Activated CD4-positive, alpha-beta T cell treated with anti-CD3 and anti-CD28 coated beads, Interleukin-2, amount 50 U/mL, for 24 hours (primary cell): ENCODE measurements at regions not wholly inside any gene's neighbourhood (a gene's known extent, or its start where the extent isn't known, plus 50 kb on each side); places are given as distances from the start of the nearest gene placed in this dataset.
"Not testable (repeated sequence)": the region's sequence is repeated elsewhere in the genome, so short reads cannot be mapped to it uniquely, and the experiment has no call there.

Source experiments
- DNase-seq, 2 donors: peaks; one replicate each; pipeline ENCODE4 v3.0.0-alpha.2; 2020; ENCODE audit warnings: low read depth in 1 of 2, low spot score in 1 of 2

DNA sequence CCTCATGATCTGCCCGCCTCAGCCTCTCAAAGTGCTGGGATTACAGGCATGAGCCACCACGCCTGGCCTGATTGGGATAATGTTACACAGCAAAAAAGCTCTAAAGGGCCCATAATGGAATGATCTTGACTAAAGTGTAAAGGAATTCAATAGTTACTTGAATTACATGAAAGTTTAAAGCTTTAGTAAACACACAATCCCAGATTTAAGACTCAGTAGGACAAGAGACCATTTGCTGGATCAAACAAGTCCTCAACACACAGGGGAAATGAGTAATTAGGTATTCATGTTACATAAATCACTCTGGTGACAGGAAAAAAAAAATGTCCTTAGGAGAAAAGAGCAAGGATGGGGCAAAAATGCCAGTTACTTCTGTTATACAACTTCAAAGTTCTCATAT, 762.9 kb upstream of the AMELY start:
- DNase-seq: no peak

DNA sequence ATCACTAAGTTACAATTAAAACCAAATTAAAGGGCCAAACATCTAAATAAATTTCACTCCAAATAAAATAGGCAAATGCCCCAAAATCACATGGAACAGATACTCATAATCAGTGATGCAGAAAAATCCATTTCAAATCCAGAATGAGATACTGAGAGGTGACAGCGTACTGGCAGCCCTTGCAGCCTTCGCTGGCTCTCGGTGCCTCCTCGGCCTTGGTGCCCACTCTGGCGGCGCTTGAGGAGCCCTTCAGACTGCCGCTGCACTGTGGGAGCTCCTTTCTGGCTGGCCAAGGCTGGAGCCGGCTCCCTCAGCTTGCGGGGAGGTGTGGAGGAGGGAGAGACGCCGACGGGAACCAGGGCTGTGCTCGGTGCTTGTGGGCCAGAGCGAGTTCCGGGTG, 761.2 kb upstream of the AMELY start:
- DNase-seq: no peak

DNA sequence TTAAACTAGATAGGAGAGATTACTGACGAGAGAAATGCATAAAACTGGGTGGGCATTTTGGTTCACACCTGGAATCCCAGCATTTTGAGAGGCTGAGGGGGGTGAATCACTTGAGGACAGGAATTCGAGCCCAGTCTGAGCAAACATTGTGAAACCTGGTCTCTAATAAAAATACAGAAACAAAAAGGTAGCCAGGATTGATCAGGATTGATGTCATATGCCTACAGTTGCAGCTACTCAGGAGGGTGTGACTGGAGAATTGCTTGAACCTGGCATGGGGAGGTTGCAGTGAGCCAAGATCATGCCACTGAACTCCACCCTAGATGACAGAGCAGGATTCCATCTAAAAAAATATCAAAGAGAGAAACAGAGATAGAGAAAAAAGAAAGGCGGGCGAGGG, 751.7 kb upstream of the AMELY start:
- DNase-seq: no peak

DNA sequence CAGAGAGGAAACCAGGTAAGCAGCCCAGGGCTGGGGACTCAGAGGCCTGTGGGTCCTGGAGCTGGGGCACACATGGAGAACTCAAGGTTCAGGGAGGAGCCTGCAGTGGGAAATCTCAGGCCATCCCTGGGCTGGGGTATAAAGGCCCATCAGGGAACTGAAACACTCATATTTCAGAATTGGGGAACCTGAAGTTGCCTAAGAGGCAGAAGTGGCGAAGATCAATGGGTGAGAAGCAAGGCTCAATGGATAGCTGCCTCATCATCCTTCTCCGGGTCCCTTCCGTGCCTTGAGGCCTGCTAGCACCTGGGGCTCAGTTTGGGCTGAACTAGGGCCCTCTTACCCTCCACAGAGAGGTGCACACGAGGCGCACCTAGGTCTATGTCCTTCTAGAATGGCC, 747.5 kb upstream of the AMELY start:
- no peak for DNase-seq

DNA sequence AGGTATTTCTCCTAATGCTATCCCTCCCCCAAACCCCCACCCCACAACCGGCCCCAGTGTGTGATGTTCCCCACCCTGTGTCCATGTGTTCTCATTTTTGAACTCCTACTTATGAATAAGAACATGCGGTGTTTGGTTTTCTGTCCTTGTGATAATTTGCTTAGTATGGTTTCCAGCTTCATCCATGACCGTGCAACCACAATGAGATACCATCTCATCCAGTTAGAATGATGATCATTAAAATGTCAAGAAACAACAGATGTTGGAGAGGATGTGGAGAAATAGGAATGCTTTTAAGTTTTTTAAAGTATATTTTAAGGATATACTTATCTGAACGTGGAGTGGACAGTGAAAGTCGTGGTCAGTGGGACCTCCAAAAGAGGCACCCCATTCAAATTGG, 745.0 kb upstream of the AMELY start:
- no peak for DNase-seq

DNA sequence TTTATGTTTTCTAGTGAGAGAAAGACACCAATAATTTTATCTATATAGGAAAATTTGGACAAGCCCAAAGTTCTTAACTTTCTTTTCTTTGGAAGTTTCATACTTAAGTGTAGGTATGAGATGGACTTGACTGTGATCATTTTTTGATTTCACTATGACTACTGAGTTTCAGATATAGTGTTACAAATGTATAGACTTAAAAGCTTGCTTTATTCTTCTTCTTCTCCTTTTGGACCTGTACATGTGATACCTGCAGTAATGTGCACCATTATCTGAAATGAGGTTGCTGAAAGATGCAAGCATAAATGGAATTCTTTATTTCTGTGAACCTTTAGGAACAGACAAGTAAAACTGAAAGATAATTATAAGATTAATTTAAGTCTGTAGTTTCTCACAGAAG, 743.4 kb upstream of the AMELY start:
- DNase-seq: no peak

DNA sequence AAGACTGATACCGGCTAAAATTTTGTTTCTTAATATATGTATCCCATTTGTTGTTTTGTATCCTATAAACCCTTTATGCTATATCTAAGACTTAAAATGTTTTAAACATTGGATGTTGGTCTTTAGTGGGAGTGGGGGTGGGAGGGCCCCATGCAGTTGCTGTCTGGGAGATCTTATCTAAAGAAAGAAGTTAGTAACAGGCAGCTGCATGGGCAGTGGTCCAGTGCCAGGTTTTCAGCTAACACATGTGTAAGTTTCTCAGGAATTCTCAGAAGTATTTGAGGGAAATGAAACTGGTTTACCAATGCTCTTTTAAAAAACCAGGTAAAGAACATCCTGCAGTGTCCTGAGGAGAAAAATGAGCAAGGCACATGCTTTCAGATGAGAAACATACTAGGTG, 738.3 kb upstream of the AMELY start:
- not testable (repeated sequence) for DNase-seq
